ENCODE measurements at regions not wholly inside any gene's neighbourhood (a gene's known extent, or its start where the extent isn't known, plus 50 kb on each side); places are given as distances from the start of the nearest gene placed in this dataset.

- TF ChIP-seq CTCF (IDR thresholded peaks at IDR 0.05) (no peak), FOXP4 (CRISPR knock-in tag; IDR thresholded peaks at IDR 0.05) (no peak), HMGXB4 (CRISPR knock-in tag; IDR thresholded peaks at IDR 0.05) (no peak), SP1 (CRISPR knock-in tag; conservative IDR thresholded peaks at IDR 0.05) (no peak), NFATC4 (CRISPR knock-in tag; IDR thresholded peaks at IDR 0.05) (no peak), CREB1 (CRISPR knock-in tag; IDR thresholded peaks at IDR 0.05) (no peak), ELF4 (CRISPR knock-in tag; IDR thresholded peaks at IDR 0.05; ENCODE audit: low read depth) (no peak), NR3C1 (CRISPR knock-in tag; conservative IDR thresholded peaks at IDR 0.05; ENCODE audit: low read depth) (no peak), IRF2 (CRISPR knock-in tag; IDR thresholded peaks at IDR 0.05; ENCODE audit: borderline replicate concordance, low read depth) (no peak), TEAD4 (CRISPR knock-in tag; IDR thresholded peaks at IDR 0.05) (no peak), ZNF423 (CRISPR knock-in tag; IDR thresholded peaks at IDR 0.05) (no peak)
- TF ChIP-seq, protein P1, sequence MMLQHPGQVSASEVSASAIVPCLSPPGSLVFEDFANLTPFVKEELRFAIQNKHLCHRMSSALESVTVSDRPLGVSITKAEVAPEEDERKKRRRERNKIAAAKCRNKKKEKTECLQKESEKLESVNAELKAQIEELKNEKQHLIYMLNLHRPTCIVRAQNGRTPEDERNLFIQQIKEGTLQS (CRISPR knock-in tag; conservative IDR thresholded peaks at IDR 0.05) = no peak
- TF ChIP-seq, protein P2, sequence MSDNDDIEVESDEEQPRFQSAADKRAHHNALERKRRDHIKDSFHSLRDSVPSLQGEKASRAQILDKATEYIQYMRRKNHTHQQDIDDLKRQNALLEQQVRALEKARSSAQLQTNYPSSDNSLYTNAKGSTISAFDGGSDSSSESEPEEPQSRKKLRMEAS (CRISPR knock-in tag; IDR thresholded peaks at IDR 0.05) = no peak
These were observed 248.9 kb upstream of the TTC29 start for GRCh38 chr4:147194604-147195003.

Measured in WTC11 (cell line).